SK-N-SH treated with all-trans-retinoic acid at 6 μM for 48 hours (cell line): ENCODE measurements at regions not wholly inside any gene's neighbourhood (a gene's known extent, or its start where the extent isn't known, plus 50 kb on each side); places are given as distances from the start of the nearest gene placed in this dataset.

Experiments used
- ATAC-seq: fragments of 200-7000 bp; cut with Tn5 transposase; 3 replicates; pipeline ENCODE4 v1.9.1; 2020; ENCODE audit warnings: mild to moderate bottlenecking, moderate library complexity
- ARNTL ChIP-seq: fragments of 450-650 bp; formaldehyde crosslinking; IDR thresholded peaks from 2 replicates; pipeline ENCODE4 v1.5.0; 2020; ENCODE audit warnings: low read depth, mild to moderate bottlenecking, moderate library complexity, borderline replicate concordance
- BACH2 ChIP-seq: fragments of 250-450 bp; sonication (Bioruptor Pico); IDR thresholded peaks from 2 replicates; pipeline ENCODE4 v1.9.0; 2021; ENCODE audit warnings: mild to moderate bottlenecking, borderline replicate concordance
- CSDC2 ChIP-seq: fragments of 250-450 bp; sonication (Bioruptor Pico); IDR thresholded peaks from 2 replicates; pipeline ENCODE4 v1.5.0; 2020; ENCODE audit warnings: mild to moderate bottlenecking, moderate library complexity
- CSRNP3 ChIP-seq: fragments of 250-450 bp; sonication (Bioruptor Pico); IDR thresholded peaks from 2 replicates; pipeline ENCODE4 v1.5.1; 2021; ENCODE audit warnings: mild to moderate bottlenecking, moderate library complexity
- ESRRG ChIP-seq: fragments of 250-450 bp; sonication (Bioruptor Pico); IDR thresholded peaks from 2 replicates; pipeline ENCODE4 v1.6.1; 2021; ENCODE audit warnings: mild to moderate bottlenecking
- ISL1 ChIP-seq: fragments of 250-450 bp; sonication (Bioruptor Pico); IDR thresholded peaks from 2 replicates; pipeline ENCODE4 v2.1.2; 2022; ENCODE audit warnings: mild to moderate bottlenecking, moderate library complexity
- OSR1 ChIP-seq: fragments of 250-450 bp; sonication (Bioruptor Pico); IDR thresholded peaks from 2 replicates; pipeline ENCODE4 v1.8.0; 2022; ENCODE audit warnings: moderate library complexity, mild to moderate bottlenecking, inconsistent platforms
- PPARA ChIP-seq: fragments of 250-450 bp; sonication (Bioruptor Pico); IDR thresholded peaks from 2 replicates; pipeline ENCODE4 v1.5.0; 2020; ENCODE audit warnings: mild to moderate bottlenecking, borderline replicate concordance
- SNAI2 ChIP-seq: fragments of 250-450 bp; sonication (Bioruptor Pico); IDR thresholded peaks from 2 replicates; pipeline ENCODE4 v1.5.0; 2020; ENCODE audit warnings: mild to moderate bottlenecking, moderate library complexity
- TCF4 ChIP-seq: fragments of 250-450 bp; sonication (Bioruptor Pico); IDR thresholded peaks from 2 replicates; pipeline ENCODE4 v1.8.0; 2021; ENCODE audit warnings: mild to moderate bottlenecking, moderate library complexity, borderline replicate concordance
- TOX ChIP-seq: fragments of 250-450 bp; sonication (Bioruptor Pico); IDR thresholded peaks from 2 replicates; pipeline ENCODE4 v1.8.0; 2021; ENCODE audit warnings: mild to moderate bottlenecking, moderate library complexity, borderline replicate concordance
- ZC3H10 ChIP-seq: fragments of 250-450 bp; sonication (Bioruptor Pico); IDR thresholded peaks from 2 replicates; pipeline ENCODE4 v1.5.1; 2021; ENCODE audit warnings: mild to moderate bottlenecking, moderate library complexity
- ZFP3 ChIP-seq: fragments of 250-450 bp; sonication (Bioruptor Pico); IDR thresholded peaks from 2 replicates; pipeline ENCODE4 v1.5.0; 2020; ENCODE audit warnings: mild to moderate bottlenecking, moderate library complexity
- ZFP30 ChIP-seq: fragments of 450-650 bp; formaldehyde crosslinking; IDR thresholded peaks from 2 replicates; pipeline ENCODE4 v1.5.0; 2022; ENCODE audit warnings: mild to moderate bottlenecking, moderate library complexity
- ZNF565 ChIP-seq: fragments of 450-650 bp; formaldehyde crosslinking; conservative IDR thresholded peaks from 2 replicates; pipeline ENCODE4 v1.5.0; 2020; ENCODE audit warnings: low read depth, mild to moderate bottlenecking, moderate library complexity
- ZNF70 ChIP-seq: fragments of 450-650 bp; formaldehyde crosslinking; IDR thresholded peaks from 2 replicates; pipeline ENCODE4 v1.5.0; 2020; ENCODE audit warnings: mild to moderate bottlenecking, moderate library complexity
- ZNF8 ChIP-seq: fragments of 450-650 bp; formaldehyde crosslinking; IDR thresholded peaks from 2 replicates; pipeline ENCODE4 v1.5.0; 2020; ENCODE audit warnings: mild to moderate bottlenecking, moderate library complexity
- TF ChIP-seq, protein P1 (sequence below): fragments of 250-450 bp; sonication (Bioruptor Pico); IDR thresholded peaks from 2 replicates; pipeline ENCODE4 v1.5.0; 2020; ENCODE audit warnings: mild to moderate bottlenecking, moderate library complexity
- TF ChIP-seq, protein P2 (sequence below): fragments of 250-450 bp; sonication (Bioruptor Pico); IDR thresholded peaks from 2 replicates; pipeline ENCODE4 v1.8.0; 2021; ENCODE audit warnings: low read depth, mild to moderate bottlenecking, moderate library complexity, borderline replicate concordance
- TF ChIP-seq, protein P3 (sequence below): fragments of 250-450 bp; sonication (Bioruptor Pico); IDR thresholded peaks from 2 replicates; pipeline ENCODE4 v1.8.0; 2020; ENCODE audit warnings: mild to moderate bottlenecking, moderate library complexity, borderline replicate concordance
- TF ChIP-seq, protein P4 (sequence below): fragments of 250-450 bp; sonication (Bioruptor Pico); IDR thresholded peaks from 2 replicates; pipeline ENCODE4 v1.5.1; 2020; ENCODE audit warnings: low read depth, mild to moderate bottlenecking, moderate library complexity

- ATAC-seq: no peak
- TF ChIP-seq, protein P1, sequence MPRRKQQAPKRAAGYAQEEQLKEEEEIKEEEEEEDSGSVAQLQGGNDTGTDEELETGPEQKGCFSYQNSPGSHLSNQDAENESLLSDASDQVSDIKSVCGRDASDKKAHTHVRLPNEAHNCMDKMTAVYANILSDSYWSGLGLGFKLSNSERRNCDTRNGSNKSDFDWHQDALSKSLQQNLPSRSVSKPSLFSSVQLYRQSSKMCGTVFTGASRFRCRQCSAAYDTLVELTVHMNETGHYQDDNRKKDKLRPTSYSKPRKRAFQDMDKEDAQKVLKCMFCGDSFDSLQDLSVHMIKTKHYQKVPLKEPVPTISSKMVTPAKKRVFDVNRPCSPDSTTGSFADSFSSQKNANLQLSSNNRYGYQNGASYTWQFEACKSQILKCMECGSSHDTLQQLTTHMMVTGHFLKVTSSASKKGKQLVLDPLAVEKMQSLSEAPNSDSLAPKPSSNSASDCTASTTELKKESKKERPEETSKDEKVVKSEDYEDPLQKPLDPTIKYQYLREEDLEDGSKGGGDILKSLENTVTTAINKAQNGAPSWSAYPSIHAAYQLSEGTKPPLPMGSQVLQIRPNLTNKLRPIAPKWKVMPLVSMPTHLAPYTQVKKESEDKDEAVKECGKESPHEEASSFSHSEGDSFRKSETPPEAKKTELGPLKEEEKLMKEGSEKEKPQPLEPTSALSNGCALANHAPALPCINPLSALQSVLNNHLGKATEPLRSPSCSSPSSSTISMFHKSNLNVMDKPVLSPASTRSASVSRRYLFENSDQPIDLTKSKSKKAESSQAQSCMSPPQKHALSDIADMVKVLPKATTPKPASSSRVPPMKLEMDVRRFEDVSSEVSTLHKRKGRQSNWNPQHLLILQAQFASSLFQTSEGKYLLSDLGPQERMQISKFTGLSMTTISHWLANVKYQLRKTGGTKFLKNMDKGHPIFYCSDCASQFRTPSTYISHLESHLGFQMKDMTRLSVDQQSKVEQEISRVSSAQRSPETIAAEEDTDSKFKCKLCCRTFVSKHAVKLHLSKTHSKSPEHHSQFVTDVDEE (CRISPR knock-in tag): no peak
- TF ChIP-seq ZFP3 (CRISPR knock-in tag): no peak
- TF ChIP-seq OSR1 (CRISPR knock-in tag): no peak
- TF ChIP-seq, protein P2, sequence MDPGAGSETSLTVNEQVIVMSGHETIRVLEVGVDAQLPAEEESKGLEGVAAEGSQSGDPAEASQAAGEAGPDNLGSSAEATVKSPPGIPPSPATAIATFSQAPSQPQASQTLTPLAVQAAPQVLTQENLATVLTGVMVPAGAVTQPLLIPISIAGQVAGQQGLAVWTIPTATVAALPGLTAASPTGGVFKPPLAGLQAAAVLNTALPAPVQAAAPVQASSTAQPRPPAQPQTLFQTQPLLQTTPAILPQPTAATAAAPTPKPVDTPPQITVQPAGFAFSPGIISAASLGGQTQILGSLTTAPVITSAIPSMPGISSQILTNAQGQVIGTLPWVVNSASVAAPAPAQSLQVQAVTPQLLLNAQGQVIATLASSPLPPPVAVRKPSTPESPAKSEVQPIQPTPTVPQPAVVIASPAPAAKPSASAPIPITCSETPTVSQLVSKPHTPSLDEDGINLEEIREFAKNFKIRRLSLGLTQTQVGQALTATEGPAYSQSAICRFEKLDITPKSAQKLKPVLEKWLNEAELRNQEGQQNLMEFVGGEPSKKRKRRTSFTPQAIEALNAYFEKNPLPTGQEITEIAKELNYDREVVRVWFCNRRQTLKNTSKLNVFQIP: no peak
- TF ChIP-seq CSRNP3 (CRISPR knock-in tag): no peak
- no peak for TF ChIP-seq CSDC2 (CRISPR knock-in tag)
- no peak for TF ChIP-seq ZFP30 (CRISPR knock-in tag)
- no peak for TF ChIP-seq ZC3H10 (CRISPR knock-in tag)
- TF ChIP-seq TCF4: no peak
- no peak for TF ChIP-seq PPARA (CRISPR knock-in tag)
- TF ChIP-seq ARNTL (CRISPR knock-in tag): no peak
- no peak for TF ChIP-seq ZNF8 (CRISPR knock-in tag)
- TF ChIP-seq TOX (CRISPR knock-in tag): no peak
- TF ChIP-seq ISL1: no peak
- no peak for TF ChIP-seq BACH2 (CRISPR knock-in tag)
- TF ChIP-seq ZNF565 (CRISPR knock-in tag): no peak
Measured at GRCh38 chr3:148367756-148368155, 329.9 kb upstream of the AGTR1 start.

GRCh38 chr3:148369381-148369780, 328.3 kb upstream of the AGTR1 start:
- TF ChIP-seq ZFP3 (CRISPR knock-in tag) (no peak), PPARA (CRISPR knock-in tag) (no peak), ZNF565 (CRISPR knock-in tag) (no peak), SNAI2 (no peak), CSDC2 (CRISPR knock-in tag) (no peak), ZNF70 (CRISPR knock-in tag) (no peak), ISL1 (no peak), ESRRG (CRISPR knock-in tag) (no peak), BACH2 (CRISPR knock-in tag) (no peak), CSRNP3 (CRISPR knock-in tag) (no peak), TOX (CRISPR knock-in tag) (no peak), ZFP30 (CRISPR knock-in tag) (no peak), OSR1 (CRISPR knock-in tag) (no peak)
- TF ChIP-seq, protein P1 (CRISPR knock-in tag): no peak
- TF ChIP-seq, protein P3, sequence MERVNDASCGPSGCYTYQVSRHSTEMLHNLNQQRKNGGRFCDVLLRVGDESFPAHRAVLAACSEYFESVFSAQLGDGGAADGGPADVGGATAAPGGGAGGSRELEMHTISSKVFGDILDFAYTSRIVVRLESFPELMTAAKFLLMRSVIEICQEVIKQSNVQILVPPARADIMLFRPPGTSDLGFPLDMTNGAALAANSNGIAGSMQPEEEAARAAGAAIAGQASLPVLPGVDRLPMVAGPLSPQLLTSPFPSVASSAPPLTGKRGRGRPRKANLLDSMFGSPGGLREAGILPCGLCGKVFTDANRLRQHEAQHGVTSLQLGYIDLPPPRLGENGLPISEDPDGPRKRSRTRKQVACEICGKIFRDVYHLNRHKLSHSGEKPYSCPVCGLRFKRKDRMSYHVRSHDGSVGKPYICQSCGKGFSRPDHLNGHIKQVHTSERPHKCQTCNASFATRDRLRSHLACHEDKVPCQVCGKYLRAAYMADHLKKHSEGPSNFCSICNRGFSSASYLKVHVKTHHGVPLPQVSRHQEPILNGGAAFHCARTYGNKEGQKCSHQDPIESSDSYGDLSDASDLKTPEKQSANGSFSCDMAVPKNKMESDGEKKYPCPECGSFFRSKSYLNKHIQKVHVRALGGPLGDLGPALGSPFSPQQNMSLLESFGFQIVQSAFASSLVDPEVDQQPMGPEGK (CRISPR knock-in tag): no peak
- TF ChIP-seq, protein P2: no peak
- TF ChIP-seq, protein P4, sequence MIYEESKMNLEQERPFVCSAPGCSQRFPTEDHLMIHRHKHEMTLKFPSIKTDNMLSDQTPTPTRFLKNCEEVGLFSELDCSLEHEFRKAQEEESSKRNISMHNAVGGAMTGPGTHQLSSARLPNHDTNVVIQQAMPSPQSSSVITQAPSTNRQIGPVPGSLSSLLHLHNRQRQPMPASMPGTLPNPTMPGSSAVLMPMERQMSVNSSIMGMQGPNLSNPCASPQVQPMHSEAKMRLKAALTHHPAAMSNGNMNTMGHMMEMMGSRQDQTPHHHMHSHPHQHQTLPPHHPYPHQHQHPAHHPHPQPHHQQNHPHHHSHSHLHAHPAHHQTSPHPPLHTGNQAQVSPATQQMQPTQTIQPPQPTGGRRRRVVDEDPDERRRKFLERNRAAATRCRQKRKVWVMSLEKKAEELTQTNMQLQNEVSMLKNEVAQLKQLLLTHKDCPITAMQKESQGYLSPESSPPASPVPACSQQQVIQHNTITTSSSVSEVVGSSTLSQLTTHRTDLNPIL: no peak
- TF ChIP-seq, all 23 proteins: peak for 0
- no peak for ATAC-seq
